Stimulated activated CD4-positive, alpha-beta T cell treated with anti-CD3 and anti-CD28 coated beads, Interleukin-2, amount 100 ng/mL, for 24 hours (primary cell): ENCODE measurements at regions not wholly inside any gene's neighbourhood (a gene's known extent, or its start where the extent isn't known, plus 50 kb on each side); places are given as distances from the start of the nearest gene placed in this dataset.
"Not testable (repeated sequence)": the region's sequence is repeated elsewhere in the genome, so short reads cannot be mapped to it uniquely, and the experiment has no call there.

ENCODE experiments used
- DNase-seq, 2 donors: peaks; one replicate each; pipeline ENCODE4 v3.0.0-alpha.2; 2020

DNA sequence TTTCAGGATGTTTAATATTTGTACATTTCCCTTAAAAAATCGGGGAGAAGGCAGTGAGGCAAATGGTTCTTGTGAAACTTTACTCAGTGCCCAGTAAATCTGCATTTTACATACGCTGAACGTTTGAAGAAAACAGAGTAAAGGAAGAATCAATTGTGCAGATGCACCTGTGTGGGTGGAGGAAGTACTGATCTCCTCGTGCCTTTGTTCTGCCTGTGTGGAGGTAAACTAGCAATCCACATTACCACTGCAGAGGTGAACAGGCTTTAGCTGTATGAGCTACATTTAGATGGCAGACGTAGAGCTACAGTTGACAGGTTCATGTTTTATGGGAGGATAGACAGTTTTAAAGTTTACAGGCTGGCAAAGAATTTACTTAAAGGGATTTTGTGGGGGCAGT is 62.7 kb upstream of the VIPR2 start:
- no peak for DNase-seq

DNA sequence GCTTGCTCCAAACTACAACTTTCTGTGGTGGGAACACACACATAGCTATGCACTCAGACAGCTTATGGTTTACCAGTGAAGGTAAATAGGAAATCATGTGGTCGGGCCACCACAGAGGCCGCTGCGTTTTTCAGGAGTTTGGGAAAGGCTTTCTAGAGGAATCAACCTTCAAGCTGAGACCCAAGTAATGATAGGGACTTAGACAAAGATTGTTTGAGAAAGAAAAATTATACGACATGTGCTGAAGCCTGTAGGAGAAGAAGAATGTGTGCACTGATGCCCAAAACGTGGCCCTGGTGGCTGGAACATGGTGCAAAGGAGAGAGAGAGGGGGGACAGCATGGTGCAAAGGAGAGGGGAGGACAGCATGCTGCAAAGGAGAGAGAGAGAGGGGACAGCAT is 61.2 kb upstream of the VIPR2 start:
- no peak for DNase-seq

GRCh38 chr7:159204664-159205063 is 60.0 kb upstream of the VIPR2 start:
- DNase-seq: no peak

GRCh38 chr7:159203253-159203652 is 58.6 kb upstream of the VIPR2 start:
- not testable (repeated sequence) for DNase-seq

GRCh38 chr7:159201722-159202330 is 57.2 kb upstream of the VIPR2 start:
- no peak for DNase-seq

DNA sequence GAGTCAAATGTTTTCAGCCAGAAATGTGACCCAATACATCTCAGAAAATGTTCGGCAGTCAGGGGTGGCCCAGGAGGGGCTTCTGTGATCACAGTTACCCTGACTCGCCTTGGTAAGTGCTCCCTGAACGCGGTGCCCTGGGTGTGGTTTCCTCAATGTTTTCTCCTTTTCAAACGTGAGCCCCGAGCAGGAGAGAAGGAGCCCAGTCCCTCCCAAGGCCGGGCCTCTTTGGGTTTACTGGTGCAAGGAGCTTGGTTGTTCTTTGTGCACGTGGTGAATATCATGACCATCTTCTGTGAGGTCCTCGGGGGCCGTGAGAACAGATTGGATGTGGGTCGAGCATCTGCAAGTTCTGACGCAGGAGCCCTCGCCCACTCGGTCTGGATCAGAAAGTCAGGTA is 55.8 kb upstream of the VIPR2 start:
- DNase-seq: no peak

GRCh38 chr7:159198016-159198724 is 53.5 kb upstream of the VIPR2 start:
- no peak for DNase-seq

- DNase-seq: peak; percentile 39 to 45
These were observed 52.7 kb upstream of the VIPR2 start for GRCh38 chr7:159197066-159197975.

- DNase-seq: no peak
These were observed 51.9 kb upstream of the VIPR2 start for GRCh38 chr7:159196584-159196983.

- no peak for DNase-seq
These were observed 51.3 kb upstream of the VIPR2 start for GRCh38 chr7:159195946-159196345.
